ENCODE measurements at regions not wholly inside any gene's neighbourhood (a gene's known extent, or its start where the extent isn't known, plus 50 kb on each side); places are given as distances from the start of the nearest gene placed in this dataset.
"Not testable (repeated sequence)": the region's sequence is repeated elsewhere in the genome, so short reads cannot be mapped to it uniquely, and the experiment has no call there.

DNA sequence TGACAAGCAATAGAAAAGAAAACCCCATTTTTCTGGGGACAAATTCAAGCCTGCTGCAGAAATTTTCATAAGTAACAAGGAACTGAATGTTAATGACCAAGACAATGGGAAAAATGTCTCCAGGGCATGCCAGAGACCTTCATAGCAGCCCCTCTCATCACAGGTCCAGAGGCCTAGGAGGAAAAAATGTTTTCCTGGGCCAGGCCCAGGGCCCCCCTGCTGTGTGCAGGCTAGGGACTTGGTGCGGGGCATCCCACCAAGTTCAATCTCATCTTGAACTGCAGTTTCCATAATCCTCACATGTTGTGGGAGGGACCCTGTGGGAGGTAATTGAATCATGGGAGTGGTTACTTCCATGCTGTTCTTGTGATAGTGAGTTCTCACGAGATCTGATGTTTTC, 211.5 kb upstream of the GRIA3 start:
- H4K20me1 ChIP-seq (ENCODE audit: insufficient read depth, low read length), result no peaks in the 10 kb centered on the region
- H2AFZ ChIP-seq (ENCODE audit: insufficient read depth, low read depth, low read length, poor library complexity, severe bottlenecking), result no peak overlapping the region
- H3K36me3 ChIP-seq (replicated peaks in 1 of 2; ENCODE audit: control insufficient read depth in 1 of 2, insufficient read depth in 2 of 2, low read length in 2 of 2), result no peaks in the 10 kb centered on the region
- Mint-ChIP-seq H3K4me1 (no peaks in the 10 kb centered on the region), H3K9me3 (peaks cover 0 to 6% (median 5%) of the 10 kb centered on the region in 7 donors), H3K4me3 (no peak overlapping the region), H3K27me3 (ENCODE audit: low read depth in 3 of 3) (no peaks in the 10 kb centered on the region), H3K36me3 (no peaks in the 10 kb centered on the region), H3K27ac (no peak overlapping the region)
- peaks cover 0 to 4% of the 10 kb centered on the region in 2 donors for H3K9me3 ChIP-seq (replicated peaks in 1 of 2; ENCODE audit: control insufficient read depth in 1 of 2, insufficient read depth in 1 of 2, low read length in 2 of 2)
- no peaks in the 10 kb centered on the region for H3K79me2 ChIP-seq (ENCODE audit: insufficient read depth, low read length)
- TF ChIP-seq, protein P1, sequence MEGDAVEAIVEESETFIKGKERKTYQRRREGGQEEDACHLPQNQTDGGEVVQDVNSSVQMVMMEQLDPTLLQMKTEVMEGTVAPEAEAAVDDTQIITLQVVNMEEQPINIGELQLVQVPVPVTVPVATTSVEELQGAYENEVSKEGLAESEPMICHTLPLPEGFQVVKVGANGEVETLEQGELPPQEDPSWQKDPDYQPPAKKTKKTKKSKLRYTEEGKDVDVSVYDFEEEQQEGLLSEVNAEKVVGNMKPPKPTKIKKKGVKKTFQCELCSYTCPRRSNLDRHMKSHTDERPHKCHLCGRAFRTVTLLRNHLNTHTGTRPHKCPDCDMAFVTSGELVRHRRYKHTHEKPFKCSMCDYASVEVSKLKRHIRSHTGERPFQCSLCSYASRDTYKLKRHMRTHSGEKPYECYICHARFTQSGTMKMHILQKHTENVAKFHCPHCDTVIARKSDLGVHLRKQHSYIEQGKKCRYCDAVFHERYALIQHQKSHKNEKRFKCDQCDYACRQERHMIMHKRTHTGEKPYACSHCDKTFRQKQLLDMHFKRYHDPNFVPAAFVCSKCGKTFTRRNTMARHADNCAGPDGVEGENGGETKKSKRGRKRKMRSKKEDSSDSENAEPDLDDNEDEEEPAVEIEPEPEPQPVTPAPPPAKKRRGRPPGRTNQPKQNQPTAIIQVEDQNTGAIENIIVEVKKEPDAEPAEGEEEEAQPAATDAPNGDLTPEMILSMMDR (IDR thresholded peaks at IDR 0.05), result no peak
- no peak overlapping the region for H3K4me3 ChIP-seq (replicated peaks in 1 of 3; ENCODE audit: low read depth in 2 of 3, low read length in 3 of 3)
- H3K27me3 ChIP-seq (ENCODE audit: control insufficient read depth in 2 of 2, insufficient read depth in 2 of 2, low read length in 2 of 2), result no peaks in the 10 kb centered on the region
- no peak overlapping the region for H3K27ac ChIP-seq (ENCODE audit: low read depth in 1 of 2, low read length in 2 of 2)
- intact Hi-C loops (cut with micrococcal nuclease), result no loop called here
- no peak for DNase-seq
- H3K9ac ChIP-seq (ENCODE audit: insufficient read depth, low read length, poor library complexity, severe bottlenecking), result no peak overlapping the region
- no CpG with 5 or more reads among the region's 2 CpGs for WGBS (ENCODE audit: insufficient coverage)
- H3K4me2 ChIP-seq (replicated peaks; ENCODE audit: extremely low read depth, low read length, poor library complexity, severe bottlenecking), result no peak overlapping the region
- no peaks in the 10 kb centered on the region for H3K4me1 ChIP-seq (ENCODE audit: control insufficient read depth in 1 of 2, insufficient read depth in 2 of 2, low read length in 2 of 2)

DNA sequence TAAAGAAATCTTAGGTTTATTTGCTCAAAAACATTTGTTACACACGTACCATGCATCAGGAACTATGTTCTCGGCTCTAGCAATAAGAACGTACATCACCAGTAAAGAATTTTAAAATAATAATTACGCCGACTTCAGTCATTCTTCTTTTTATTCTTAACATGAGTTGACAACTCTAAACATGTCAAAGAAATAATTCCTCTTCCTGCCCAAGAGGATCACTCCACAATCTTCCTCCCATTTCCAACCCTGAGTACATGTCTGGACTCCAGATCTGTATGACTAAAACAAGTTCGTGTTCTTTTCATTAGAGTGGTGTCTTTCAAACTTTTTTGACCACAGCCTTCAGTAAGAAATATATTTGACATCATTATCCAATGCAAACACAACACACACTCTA, 201.6 kb upstream of the GRIA3 start:
- no CpG with 5 or more reads among the region's 6 CpGs for WGBS (ENCODE audit: insufficient coverage)
- H3K9me3 Mint-ChIP-seq, result peaks cover 0 to 3% (median 2%) of the 10 kb centered on the region in 7 donors

DNA sequence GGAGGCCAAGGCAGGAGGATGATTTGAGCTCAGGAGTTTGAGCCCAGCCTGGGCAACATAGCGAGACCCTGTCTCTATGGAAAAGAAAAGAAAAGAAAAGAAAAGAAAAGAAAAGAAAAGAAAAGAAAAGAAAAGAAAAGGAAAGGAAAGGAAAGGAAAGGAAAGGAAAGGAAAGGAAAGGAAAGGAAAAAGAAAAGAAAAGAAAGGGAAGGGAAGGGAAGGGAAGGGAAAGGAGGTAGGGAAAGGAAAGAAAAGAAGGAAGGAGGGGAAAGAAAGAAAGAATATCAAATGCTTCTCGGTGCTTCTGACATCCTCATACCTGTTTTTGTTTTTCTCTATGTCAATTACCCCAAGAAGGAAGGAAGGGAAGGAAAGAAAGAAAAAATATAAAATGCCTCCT, 181.2 kb upstream of the GRIA3 start:
- intact Hi-C loops (cut with micrococcal nuclease), result not testable (repeated sequence)

More for the DNA sequence above, 201.6 kb upstream of the GRIA3 start:
- no peaks in the 10 kb centered on the region for H3K4me1 ChIP-seq (ENCODE audit: control insufficient read depth in 1 of 2, insufficient read depth in 2 of 2, low read length in 2 of 2)
- Mint-ChIP-seq H3K4me1 (no peaks in the 10 kb centered on the region), H3K36me3 (no peaks in the 10 kb centered on the region), H3K27me3 (ENCODE audit: low read depth in 3 of 3) (no peaks in the 10 kb centered on the region), H3K4me3 (no peak overlapping the region), H3K27ac (no peak overlapping the region)
- DNase-seq, result no peak
- no peak overlapping the region for H3K4me2 ChIP-seq (replicated peaks; ENCODE audit: extremely low read depth, low read length, poor library complexity, severe bottlenecking)
- no peaks in the 10 kb centered on the region for H4K20me1 ChIP-seq (ENCODE audit: insufficient read depth, low read length)
- no peaks in the 10 kb centered on the region for H3K27me3 ChIP-seq (ENCODE audit: control insufficient read depth in 2 of 2, insufficient read depth in 2 of 2, low read length in 2 of 2)
- H3K36me3 ChIP-seq (replicated peaks in 1 of 2; ENCODE audit: control insufficient read depth in 1 of 2, insufficient read depth in 2 of 2, low read length in 2 of 2), result no peaks in the 10 kb centered on the region
- H3K9ac ChIP-seq (ENCODE audit: insufficient read depth, low read length, poor library complexity, severe bottlenecking), result no peak overlapping the region
- H3K27ac ChIP-seq (ENCODE audit: low read depth in 1 of 2, low read length in 2 of 2), result no peak overlapping the region
- H3K9me3 ChIP-seq (replicated peaks in 1 of 2; ENCODE audit: control insufficient read depth in 1 of 2, insufficient read depth in 1 of 2, low read length in 2 of 2), result no peaks in the 10 kb centered on the region
- no peak overlapping the region for H3K4me3 ChIP-seq (replicated peaks in 1 of 3; ENCODE audit: low read depth in 2 of 3, low read length in 3 of 3)
- no peak overlapping the region for H2AFZ ChIP-seq (ENCODE audit: insufficient read depth, low read depth, low read length, poor library complexity, severe bottlenecking)
- TF ChIP-seq, protein P1 (IDR thresholded peaks at IDR 0.05), result no peak
- intact Hi-C loops (cut with micrococcal nuclease), result no loop called here
- H3K79me2 ChIP-seq (ENCODE audit: insufficient read depth, low read length), result no peaks in the 10 kb centered on the region

More for the DNA sequence above, 181.2 kb upstream of the GRIA3 start:
- H3K27ac ChIP-seq (ENCODE audit: low read depth in 1 of 2, low read length in 2 of 2); DNase-seq; H3K4me1 ChIP-seq (ENCODE audit: control insufficient read depth in 1 of 2, insufficient read depth in 2 of 2, low read length in 2 of 2); H3K4me1 Mint-ChIP-seq; H3K4me2 ChIP-seq (replicated peaks; ENCODE audit: extremely low read depth, low read length, poor library complexity, severe bottlenecking); H3K4me3 Mint-ChIP-seq; H4K20me1 ChIP-seq (ENCODE audit: insufficient read depth, low read length); H3K9ac ChIP-seq (ENCODE audit: insufficient read depth, low read length, poor library complexity, severe bottlenecking); H3K4me3 ChIP-seq (replicated peaks in 1 of 3; ENCODE audit: low read depth in 2 of 3, low read length in 3 of 3); H3K36me3 ChIP-seq (replicated peaks in 1 of 2; ENCODE audit: control insufficient read depth in 1 of 2, insufficient read depth in 2 of 2, low read length in 2 of 2); H3K27ac Mint-ChIP-seq; H3K27me3 ChIP-seq (ENCODE audit: control insufficient read depth in 2 of 2, insufficient read depth in 2 of 2, low read length in 2 of 2); H3K27me3 Mint-ChIP-seq (ENCODE audit: low read depth in 3 of 3); H2AFZ ChIP-seq (ENCODE audit: insufficient read depth, low read depth, low read length, poor library complexity, severe bottlenecking); H3K9me3 ChIP-seq (replicated peaks in 1 of 2; ENCODE audit: control insufficient read depth in 1 of 2, insufficient read depth in 1 of 2, low read length in 2 of 2); H3K36me3 Mint-ChIP-seq; H3K9me3 Mint-ChIP-seq; H3K79me2 ChIP-seq (ENCODE audit: insufficient read depth, low read length): not testable (repeated sequence)
- 100% methylated on average over 1 of the region's 2 CpGs for WGBS (ENCODE audit: insufficient coverage)

Measured in CD14-positive monocyte (primary cell).